ENCODE measurements at regions not wholly inside any gene's neighbourhood (a gene's known extent, or its start where the extent isn't known, plus 50 kb on each side); places are given as distances from the start of the nearest gene placed in this dataset.

DNA sequence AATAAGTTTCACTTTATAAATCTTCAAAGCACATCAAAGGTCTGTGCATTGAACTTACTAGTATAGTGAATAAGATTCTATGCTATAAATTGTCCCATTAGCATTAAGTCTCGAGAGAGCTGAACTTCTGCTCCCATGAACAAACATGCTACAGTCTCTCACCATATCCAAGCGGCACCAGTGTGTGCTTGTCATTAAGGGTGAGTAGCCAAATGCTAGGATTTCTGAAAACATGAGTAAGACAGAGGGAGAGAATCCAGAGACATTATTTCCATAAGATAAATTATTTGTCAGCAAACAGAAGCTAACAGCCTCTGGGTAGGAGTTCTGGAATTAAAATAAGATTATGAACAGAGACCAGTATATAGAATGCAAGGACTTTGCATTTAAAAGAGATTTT lies 2882.5 kb downstream of the PCDH9 start:
- DNase-seq = no peak

DNA sequence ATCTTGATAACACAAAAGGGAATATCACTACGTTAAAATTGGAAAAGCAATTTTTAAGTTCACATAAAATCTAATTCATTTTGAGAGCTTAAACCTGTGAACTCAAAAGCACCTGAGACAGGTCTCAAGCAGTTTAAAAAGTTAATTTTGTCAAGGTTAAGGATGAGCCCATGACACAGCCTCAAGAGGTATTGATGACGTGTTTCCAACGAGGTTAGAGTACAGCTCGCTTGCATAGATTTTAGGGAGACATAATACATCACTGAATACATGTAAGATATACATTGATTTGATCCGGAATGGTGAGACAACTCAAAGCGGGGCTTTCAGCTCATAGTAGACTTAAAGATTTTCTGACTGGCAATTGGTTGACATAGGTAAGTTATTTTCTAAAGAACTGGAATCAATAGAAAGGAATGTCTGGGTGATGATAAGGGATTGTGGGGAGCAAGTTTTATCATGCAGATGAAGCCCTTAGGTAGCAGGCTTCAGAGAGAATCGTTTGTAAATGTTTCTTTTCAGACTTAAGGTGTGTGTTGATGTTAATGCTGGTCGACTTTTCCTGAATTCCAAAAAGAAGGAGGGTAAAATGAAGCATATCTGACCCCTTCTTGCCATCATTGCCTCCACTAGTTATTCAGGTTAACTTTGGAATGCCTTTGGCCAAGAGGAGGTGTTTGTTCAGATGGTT lies 2890.6 kb downstream of the PCDH9 start:
- DNase-seq = no peak

DNA sequence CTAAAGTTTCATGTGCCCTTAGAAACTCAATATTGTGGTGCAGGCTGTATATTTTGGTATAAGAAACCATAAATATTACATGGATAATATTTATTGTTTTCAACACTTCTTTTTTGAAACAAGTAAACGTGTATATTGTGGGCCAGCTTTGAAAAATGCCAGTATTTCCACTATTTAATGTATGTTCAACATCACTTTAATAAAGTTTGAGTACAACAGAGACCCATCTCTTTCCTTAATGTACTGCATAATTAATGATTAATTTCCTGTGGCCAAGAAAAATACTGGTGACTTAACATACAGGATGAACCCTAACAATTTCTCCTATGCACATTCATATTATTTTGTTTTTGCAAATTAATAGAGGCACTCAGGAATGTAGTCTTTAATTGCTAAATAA lies 2891.5 kb downstream of the PCDH9 start:
- DNase-seq = no peak

DNA sequence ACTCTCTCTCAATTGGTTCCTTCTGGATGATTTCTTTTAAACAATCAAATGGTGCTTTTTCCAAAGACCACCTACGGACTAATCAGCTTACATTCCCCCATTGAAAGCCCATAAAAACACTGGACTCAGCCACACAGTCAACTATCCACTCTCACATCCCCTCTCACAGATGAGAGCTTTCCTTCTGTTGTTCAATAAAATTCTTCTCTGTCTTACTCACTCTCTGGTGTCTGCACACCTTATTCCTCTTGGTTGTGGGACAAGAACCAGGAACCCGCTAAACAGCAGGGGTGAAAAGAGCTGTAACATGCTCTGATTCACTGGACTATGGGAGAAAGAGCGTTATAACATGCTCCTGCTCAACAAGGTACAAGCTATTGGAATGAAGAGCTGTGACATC lies 2896.2 kb downstream of the PCDH9 start:
- DNase-seq = no peak

DNA sequence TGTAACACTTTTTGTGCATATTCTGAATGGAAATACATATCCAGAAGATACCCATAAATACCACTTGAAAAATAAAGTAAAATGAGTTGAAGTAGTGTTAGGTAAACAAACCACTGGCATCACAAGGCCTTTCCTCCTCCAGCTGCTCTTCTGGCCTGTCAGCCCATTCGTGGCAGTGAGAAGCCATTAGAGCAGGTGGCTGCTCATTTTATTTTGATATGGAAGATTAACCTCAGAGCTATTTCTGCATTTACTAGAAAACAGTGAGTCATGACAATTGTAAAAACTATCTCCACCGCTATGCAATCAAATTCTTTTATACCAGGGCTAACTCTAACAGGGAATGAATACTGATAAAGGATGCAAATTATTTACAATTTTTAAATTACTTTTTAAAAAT lies 2898.1 kb downstream of the PCDH9 start:
- no peak for DNase-seq

DNA sequence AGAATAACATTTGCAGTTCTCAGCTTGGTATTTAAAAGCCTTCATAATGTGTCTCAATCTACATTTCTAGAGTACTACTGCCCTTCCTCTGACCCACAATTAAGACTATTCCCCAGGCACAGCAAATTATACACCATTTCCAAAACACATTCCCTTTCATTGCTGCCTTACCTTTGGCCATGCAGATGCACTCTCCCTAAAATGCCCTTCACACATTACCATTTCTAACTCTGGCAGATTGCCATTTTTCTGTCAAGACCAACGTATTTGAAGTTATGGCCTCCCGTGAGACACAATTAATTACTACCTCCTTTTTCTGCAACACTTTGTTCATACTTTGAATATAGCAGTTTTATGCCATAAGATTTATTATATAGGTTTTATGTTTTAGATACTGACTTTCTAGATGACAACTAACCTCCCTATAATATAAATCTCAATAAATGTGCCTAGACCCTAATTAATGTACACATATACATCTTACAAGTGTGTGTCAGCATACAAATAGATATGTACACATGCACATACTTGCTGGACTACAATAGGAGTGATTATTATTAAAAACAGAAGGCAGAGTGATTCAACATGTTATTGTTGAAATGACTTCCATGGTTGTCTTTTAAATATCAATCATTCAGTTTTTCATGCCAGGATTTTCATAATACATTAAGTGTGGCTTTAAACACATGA lies 2902.5 kb downstream of the PCDH9 start:
- no peak for DNase-seq

DNA sequence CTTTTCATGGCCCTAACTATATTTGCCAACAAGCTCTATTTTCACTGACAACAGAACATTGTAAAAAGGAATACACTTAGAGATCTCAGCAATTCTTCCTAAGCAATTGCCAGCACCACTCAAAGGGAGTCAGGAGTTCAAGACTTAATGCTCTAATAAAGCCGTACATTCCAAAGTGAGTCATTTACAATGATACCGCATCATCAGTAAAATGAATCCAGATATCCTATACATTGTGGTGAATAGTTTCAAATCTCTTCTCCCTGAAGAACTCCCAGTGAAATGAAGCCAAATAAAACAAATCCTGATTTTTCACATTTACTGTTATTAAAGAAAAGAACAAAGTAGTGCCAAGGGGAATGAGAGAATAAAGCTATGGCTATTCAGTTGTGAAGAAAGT lies 2898.7 kb upstream of the PCDH20 start:
- DNase-seq = no peak

DNA sequence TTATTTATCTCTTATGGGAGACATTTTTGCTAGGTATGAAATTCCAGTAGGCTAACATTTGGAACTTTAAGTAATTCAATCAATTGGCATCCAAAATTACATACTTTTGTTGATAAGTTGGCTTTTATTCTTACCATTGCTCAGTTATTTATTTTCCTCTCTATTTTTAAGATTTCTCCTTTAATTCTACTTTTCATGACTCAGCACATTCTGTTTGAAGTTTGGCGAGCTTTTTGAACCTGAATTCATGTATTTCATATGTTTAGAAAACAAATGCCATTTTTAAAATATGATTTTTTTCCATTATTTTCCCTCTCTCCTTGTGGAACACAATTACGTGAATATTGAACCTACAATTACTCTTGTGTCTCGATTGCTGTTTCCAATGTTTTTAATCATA lies 2896.3 kb upstream of the PCDH20 start:
- no peak for DNase-seq

DNA sequence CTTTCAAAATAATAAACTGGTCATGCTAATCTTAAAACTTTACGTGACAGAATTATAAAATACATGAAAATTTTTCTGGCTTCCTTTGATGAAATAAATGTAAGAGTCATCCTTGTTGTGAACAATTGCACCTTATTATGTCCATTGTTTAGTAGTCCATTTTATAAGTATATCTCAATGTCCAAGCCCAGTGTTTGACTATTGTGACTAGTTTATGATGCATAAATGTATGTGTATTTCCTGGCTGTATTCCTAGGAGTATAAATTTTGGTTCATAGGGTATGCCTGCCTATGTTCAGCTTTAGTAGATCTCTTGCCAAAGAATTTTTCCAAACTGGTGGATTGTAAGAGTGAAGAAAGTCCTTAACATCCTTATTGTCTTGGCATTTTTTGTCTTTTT lies 2895.5 kb upstream of the PCDH20 start:
- DNase-seq = no peak

DNA sequence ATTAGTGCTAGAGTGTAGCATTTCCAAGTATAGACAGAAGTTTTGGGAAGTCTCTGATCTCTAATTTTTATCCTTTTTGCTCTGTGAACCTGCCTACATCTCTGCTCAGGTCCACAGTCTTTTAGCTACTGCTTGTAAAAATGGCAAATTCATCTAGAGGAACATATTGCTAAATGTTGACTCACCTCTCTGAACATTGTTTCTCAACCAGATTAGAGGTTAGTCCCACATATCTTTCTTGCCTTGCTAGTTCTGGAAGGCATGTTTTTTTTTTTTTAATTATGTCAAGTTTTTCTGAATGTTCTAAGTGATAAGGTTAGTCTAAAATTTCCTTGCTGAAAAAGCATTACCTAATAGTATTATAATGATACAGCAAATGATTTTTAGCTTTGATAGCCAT lies 2889.6 kb upstream of the PCDH20 start:
- DNase-seq = no peak

DNA sequence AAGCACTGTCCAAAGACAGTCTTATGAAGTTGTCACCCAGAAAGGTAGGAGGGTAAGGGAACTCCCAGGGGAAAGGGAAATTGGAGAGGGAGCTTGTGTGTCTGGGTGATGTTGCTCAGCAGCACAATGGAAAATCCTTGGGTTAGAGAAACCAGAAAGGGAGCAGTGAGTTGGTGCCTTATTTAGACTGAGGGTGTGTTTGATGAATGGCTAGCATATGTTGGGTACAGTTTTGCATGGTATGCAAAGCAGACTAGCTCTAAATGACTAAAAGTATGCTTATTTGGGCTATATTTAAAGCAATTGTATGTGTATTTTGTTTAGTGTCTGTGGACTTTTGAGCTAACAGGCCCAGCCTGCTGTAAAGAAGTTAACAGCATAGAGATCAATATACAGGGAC lies 2884.6 kb upstream of the PCDH20 start:
- DNase-seq = peak; percentile 83 to 85

DNA sequence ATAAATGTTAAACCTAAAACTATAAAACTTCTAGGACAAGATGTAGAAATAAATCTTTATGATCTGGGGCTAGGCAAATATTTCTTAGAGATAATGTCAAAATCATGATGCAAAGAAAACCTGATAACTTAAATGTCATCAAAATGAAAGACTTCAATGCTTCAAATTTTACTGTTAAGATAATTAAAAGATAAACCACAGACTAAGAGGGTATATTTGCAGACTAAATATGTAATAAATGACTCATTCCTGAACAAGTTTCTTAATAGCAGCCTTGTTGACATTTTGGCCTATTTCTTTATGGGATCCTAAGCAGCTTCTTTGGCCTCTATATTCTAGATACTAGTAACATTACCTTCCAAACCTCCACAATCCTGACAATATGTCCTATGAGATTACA lies 2878.3 kb upstream of the PCDH20 start:
- no peak for DNase-seq

DNA sequence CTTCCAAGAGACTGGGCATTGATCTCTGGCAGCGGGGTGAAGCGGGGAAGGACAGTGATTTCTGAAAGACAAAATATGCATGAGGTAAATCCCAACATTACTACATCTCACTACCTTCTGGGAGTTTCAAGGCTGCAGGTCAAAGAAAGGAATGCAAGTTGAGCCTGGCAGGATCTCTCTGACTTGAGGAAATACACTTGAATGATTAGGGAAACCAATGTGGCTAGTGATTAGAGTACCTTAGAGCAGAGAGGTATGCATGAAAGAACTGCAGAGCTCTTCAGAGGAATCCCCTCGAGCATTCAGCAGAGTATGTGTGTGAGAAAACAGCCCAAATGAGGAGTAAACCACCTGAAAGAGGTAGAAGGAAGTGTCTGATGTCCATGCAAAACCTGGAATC lies 2874.1 kb upstream of the PCDH20 start:
- DNase-seq = no peak

DNA sequence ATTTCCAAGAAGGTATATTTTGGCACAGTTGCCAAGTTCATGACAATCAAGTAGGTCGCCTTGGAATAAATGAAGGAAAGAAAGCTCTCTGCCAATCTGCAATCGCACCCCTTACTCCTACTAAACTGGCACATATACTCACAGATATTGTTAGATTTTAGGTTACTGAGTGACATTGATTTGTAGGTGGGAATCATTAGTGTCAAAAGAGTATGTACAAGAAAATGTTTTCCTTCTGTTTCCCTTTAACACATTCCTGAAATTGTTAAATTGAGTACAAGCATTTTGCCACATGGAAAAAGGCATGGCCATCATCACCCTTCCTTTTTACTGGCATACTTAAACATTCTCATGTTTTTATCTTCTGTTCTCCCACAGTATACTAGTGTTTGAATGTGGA lies 2868.3 kb upstream of the PCDH20 start:
- DNase-seq = no peak

DNA sequence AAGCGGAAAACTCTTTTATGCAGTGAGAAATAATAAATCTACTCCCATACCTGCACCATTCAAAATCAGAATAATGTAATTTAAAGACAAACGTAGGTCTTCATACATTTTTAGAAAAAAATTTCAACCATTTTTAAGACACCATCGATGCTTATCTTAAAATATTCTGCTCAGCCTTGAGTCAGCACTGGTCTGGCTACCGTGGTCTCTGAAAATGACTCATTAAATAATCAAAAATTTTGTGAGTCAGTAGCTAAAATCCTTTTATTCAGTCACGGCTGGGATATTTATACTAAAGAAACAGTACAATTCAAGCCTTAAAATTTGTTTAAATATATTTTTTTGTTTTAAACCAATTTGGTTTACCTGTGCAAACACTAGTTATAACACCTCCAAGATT lies 2862.8 kb upstream of the PCDH20 start:
- no peak for DNase-seq

DNA sequence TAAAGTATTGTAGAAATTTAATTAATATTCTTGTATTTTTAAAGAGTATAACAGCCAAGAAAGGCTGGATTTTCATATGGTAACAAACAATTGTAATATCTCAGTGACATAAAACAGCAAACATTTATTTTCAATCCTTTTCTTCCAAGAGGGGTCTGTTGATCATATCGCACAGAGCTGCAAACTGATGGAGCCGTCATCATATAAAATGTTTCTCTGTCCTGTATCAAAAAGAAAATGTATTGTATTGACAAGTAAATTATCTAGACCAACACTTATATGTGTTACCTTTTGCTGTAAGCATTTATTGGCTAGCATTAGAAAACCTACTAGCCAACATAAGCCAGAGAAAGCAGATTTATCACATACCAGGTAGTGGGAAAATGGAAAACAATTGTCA lies 2861.4 kb upstream of the PCDH20 start:
- no peak for DNase-seq

DNA sequence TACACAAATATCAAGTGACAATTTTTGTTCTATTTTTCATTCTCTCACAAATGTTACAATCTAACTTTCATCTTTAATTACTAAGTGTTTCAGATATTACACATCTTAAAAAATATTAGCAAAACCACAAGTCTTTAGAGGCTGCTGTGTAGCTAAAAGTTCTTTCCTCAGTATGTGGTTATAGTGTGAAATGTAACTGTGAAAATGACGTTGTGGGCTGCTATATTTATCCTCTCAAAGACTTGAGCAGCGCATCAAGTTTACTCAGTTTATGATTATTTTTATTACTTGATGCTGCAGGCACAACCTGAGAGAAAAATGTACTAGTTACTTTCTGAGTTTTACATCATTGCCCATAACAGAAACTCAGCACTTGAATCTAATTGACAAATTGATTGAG lies 2860.6 kb upstream of the PCDH20 start:
- no peak for DNase-seq

DNA sequence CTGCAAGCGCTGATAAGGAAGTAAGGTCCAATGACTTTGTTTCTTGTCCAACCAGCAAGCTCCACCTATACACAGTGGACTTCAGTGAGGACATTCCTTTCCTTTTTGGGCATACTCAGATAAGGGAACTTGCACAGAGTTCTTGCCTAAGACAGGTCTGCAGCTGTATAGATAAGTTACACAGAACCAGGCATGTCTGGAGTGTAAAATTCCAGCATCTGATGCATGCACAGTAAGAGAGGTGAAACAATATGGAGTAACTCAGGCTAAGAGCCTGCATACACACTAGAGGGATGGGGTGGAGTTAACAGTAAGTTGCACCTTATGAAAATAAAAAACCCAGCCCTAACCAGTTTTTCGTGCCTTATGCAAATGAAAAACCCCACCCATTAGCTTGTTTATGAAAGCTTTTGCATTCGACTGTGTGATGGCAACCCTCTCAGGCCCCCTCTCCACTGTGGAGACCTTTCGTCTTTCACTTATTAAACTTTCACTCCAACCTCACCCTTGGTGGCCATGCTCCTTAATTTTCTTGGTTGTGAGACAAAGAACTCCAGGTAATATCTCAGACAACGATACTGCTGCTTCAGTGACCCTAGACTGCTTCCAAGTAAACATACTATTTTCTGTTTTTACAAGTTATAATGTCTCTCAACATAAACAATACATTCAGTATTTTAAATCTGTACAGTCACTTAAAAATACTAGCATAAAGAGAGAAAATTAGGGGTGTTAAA lies 2859.0 kb upstream of the PCDH20 start:
- no peak for DNase-seq

DNA sequence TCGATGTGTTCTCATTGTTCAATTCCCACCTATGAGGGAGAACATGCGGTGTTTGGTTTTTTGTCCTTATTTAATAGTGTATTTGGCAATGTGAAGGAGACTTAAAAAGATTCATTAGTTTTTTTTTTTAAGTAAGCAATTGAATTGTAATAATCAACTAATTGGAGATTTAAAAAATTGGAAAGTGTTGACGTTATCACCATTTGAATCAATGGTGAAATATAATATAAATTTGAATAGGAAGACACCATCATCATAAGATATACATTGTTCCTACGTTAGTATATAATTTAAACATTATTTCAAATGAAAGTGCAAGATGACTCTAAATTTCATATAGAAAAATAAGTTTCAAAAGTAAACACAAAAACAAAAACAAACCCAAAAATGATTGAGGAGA lies 2858.1 kb upstream of the PCDH20 start:
- no peak for DNase-seq

DNA sequence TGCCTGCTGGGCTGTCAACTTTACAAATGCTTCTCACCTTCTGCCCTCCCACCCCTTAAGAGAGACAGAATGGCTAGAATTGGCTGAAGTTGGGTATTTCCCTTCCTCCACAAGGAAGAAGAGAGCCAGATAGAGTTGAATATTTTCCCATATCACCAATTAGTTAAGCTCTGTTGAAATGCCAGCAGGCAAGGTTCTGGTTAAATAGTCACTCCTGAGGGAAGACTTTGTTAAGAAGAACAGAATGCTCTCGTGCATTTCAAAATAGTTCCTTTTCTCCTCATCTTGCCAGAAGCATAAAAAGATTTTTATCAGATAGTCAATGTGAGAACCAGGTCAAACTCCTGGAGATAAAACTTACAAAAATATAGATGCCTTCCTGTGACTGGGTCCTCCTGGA lies 2857.0 kb upstream of the PCDH20 start:
- DNase-seq = no peak

DNA sequence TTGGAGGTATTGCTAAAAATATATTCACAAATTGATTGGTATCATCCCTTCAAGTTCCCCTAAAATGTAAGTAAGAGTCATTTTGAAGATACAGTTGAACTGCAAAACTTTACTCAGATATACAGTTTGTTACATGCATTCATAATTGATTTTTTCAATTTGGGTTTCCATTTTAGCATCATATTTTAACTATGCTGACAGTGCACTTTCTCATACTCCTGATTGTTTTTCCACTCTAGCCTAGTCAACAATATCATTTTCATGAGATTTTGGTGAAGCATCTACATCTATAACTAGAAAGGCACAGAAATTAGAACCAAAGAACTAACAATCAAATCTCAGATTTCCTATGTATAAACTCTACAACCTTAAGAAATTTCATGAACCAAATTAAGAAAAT lies 2850.4 kb upstream of the PCDH20 start:
- no peak for DNase-seq

DNA sequence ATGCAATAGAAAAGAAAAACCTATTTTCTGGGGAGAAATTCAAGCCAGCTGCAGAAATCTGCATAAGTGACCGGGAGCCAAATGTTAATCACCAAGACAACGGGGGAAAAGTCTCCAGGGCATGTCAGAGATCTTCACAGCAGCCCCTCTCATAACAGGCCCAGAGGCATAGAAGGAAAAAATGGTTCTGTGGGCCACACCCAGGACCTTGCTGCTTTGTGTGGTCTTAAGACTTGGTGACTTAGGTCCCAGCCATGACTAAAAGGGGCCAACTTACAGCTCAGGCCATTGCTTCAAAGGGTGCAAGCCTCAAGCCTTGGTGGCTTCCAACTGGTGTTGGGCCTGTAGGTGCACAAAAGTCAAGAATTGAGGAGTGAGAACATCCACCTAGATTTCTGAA lies 2847.6 kb upstream of the PCDH20 start:
- DNase-seq = no peak

DNA sequence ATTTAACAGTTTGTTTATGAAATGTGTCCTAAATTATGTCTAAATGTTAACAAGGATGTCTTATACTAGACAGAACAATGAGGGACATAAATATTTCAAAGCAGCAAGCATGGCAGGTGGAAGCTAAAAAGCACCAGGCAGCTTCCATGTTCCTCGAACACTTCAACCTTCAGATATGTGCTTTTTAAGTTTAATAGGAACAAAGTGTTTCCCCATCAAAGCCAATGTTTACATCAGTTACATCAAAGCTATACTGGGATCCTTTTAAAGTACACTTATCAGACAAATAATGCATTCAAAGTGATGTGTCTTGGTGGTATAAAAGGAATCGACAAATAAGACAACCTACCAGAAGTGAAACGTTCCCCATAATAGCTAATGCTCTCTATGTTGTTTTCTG lies 2841.1 kb upstream of the PCDH20 start:
- DNase-seq = no peak

DNA sequence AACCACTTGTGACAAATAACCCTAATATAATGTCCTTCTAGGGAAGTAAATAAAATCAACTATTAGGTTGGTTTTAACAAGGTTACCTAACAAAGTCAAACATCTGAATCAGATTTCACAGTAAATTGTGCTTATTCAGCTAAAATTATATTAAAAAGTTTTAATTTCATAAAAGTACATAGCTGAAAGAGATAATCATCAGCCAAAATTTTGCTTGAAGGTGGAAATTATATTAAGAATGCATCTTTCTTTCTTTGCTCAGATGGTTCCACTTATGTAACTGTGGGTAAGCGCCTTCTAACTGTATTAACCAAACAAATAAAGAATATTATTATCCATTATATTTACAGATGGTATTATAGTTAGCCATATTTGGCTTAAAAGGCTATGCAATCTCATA lies 2840.3 kb upstream of the PCDH20 start:
- DNase-seq = no peak
